ENCODE measurements at regions not wholly inside any gene's neighbourhood (a gene's known extent, or its start where the extent isn't known, plus 50 kb on each side); places are given as distances from the start of the nearest gene placed in this dataset.

DNA sequence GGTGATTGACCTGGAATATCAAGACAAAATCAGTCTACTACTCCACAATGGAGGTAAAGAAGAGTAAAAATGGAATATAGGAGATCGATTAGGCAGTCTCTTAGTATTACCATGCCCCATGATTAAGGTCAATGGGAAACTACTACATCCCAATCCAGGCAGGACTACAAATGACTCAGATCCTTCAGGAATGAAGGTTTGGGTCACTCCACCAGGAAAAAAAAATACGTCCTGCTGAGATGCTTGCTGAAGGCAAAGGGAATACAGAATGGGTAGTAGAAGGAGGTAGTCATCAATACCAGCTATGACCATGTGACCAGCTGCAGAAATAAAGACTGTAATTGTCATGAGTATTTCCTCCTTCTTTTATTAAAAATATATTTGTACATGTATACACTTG is 103.4 kb upstream of the NPAS2 start:
- no peaks in the 10 kb centered on the region for H3K9me3 Mint-ChIP-seq (ENCODE audit: low read depth)
- no peaks in the 10 kb centered on the region for H3K27me3 Mint-ChIP-seq (ENCODE audit: low read depth)
- no peak overlapping the region for H3K27ac Mint-ChIP-seq (ENCODE audit: unreplicated experiment)
- no peak overlapping the region for H3K4me3 Mint-ChIP-seq (ENCODE audit: unreplicated experiment)
- no peak for DNase-seq (ENCODE audit: low spot score)
- no peaks in the 10 kb centered on the region for H3K4me1 Mint-ChIP-seq (ENCODE audit: low read depth)
- TF ChIP-seq, protein P1, sequence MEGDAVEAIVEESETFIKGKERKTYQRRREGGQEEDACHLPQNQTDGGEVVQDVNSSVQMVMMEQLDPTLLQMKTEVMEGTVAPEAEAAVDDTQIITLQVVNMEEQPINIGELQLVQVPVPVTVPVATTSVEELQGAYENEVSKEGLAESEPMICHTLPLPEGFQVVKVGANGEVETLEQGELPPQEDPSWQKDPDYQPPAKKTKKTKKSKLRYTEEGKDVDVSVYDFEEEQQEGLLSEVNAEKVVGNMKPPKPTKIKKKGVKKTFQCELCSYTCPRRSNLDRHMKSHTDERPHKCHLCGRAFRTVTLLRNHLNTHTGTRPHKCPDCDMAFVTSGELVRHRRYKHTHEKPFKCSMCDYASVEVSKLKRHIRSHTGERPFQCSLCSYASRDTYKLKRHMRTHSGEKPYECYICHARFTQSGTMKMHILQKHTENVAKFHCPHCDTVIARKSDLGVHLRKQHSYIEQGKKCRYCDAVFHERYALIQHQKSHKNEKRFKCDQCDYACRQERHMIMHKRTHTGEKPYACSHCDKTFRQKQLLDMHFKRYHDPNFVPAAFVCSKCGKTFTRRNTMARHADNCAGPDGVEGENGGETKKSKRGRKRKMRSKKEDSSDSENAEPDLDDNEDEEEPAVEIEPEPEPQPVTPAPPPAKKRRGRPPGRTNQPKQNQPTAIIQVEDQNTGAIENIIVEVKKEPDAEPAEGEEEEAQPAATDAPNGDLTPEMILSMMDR (IDR thresholded peaks at IDR 0.05) = no peak
- H3K36me3 Mint-ChIP-seq (ENCODE audit: low read depth) = no peaks in the 10 kb centered on the region

DNA sequence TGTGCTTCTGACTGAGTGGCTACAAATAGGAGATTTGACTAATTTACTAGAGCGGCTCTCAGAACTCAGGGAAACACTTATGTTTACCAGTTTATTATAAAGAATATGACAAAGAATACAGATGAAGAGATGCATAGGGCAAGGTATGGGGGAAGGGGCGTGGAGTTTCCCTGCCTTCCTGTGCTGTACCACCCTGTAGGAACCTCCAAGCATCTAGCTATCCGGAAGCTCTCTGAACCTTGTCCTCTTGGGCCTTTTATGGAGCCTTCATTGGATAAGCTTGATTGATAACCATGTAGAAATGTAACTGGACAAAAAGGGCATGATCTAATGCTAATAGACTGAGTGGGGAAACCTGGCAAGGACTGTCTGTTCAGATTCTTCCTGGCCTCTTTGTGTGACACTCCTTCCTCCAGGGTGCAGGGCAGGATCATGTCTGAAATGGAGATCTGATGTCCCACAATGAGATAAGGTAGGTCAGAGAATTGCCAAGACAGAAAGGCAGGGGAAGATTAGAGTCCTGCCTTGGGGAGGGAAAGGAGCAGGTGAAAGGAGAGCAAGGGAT is 101.8 kb upstream of the NPAS2 start:
- H3K27ac Mint-ChIP-seq (ENCODE audit: unreplicated experiment) = no peak overlapping the region
- TF ChIP-seq, protein P1 (IDR thresholded peaks at IDR 0.05) = no peak
- no peak for DNase-seq (ENCODE audit: low spot score)
- no peaks in the 10 kb centered on the region for H3K27me3 Mint-ChIP-seq (ENCODE audit: low read depth)
- no peaks in the 10 kb centered on the region for H3K9me3 Mint-ChIP-seq (ENCODE audit: low read depth)
- H3K36me3 Mint-ChIP-seq (ENCODE audit: low read depth) = no peaks in the 10 kb centered on the region
- no peaks in the 10 kb centered on the region for H3K4me1 Mint-ChIP-seq (ENCODE audit: low read depth)
- no peak overlapping the region for H3K4me3 Mint-ChIP-seq (ENCODE audit: unreplicated experiment)

DNA sequence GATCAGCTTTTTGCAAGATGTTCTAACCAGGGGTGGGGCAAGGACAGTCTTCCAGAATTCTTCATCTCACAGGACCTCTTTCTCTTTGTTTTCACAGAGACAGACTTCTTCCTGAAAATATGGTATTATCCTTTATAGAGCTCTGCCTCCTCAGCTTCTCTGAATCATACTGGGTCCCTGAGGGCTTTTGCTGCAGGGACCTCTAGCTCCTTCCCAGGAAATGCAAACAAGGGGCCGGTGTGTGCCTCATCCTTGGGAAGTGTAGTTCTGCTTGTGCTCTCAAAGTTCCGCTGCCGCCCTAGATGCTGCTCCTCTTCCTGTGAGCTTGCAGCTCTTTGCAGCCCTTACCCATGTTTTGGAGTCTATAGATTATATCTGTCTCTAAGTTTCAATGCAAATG is 99.5 kb upstream of the NPAS2 start:
- H3K4me1 Mint-ChIP-seq (ENCODE audit: low read depth) = no peaks in the 10 kb centered on the region
- TF ChIP-seq, protein P1 (IDR thresholded peaks at IDR 0.05) = no peak

DNA sequence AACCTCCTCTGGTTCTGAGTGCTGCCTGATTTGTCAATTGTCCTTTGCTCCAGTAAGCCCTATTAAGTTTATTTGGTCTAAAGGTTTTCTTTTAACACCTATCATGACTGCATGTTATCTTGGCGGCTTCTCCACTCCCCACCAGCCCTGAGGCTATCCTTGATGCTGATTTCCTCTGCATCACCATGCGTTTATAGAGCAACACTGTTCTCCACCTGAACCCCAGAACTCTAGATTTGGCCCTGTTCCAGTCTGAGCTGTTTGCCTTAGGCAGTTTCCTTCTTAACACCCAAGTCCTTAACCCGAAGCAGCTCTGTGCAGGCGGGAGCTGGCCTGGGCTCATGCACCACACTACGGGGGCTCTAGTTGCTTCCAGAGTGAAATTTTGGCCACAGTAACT is 98.2 kb upstream of the NPAS2 start:
- peaks cover 2% of the 10 kb centered on the region for H3K27me3 Mint-ChIP-seq (ENCODE audit: low read depth)
- H3K4me1 Mint-ChIP-seq (ENCODE audit: low read depth) = no peaks in the 10 kb centered on the region
- no peaks in the 10 kb centered on the region for H3K9me3 Mint-ChIP-seq (ENCODE audit: low read depth)
- H3K27ac Mint-ChIP-seq (ENCODE audit: unreplicated experiment) = no peak overlapping the region
- DNase-seq (ENCODE audit: low spot score) = no peak
- no peaks in the 10 kb centered on the region for H3K36me3 Mint-ChIP-seq (ENCODE audit: low read depth)
- H3K4me3 Mint-ChIP-seq (ENCODE audit: unreplicated experiment) = no peak overlapping the region
- TF ChIP-seq, protein P1 (IDR thresholded peaks at IDR 0.05) = no peak

More for the DNA sequence above, 99.5 kb upstream of the NPAS2 start:
- Mint-ChIP-seq H3K9me3 (ENCODE audit: low read depth) (no peaks in the 10 kb centered on the region), H3K4me3 (ENCODE audit: unreplicated experiment) (no peak overlapping the region), H3K36me3 (ENCODE audit: low read depth) (no peaks in the 10 kb centered on the region), H3K27me3 (ENCODE audit: low read depth) (no peaks in the 10 kb centered on the region), H3K27ac (ENCODE audit: unreplicated experiment) (no peak overlapping the region)
- no peak for DNase-seq (ENCODE audit: low spot score)

DNA sequence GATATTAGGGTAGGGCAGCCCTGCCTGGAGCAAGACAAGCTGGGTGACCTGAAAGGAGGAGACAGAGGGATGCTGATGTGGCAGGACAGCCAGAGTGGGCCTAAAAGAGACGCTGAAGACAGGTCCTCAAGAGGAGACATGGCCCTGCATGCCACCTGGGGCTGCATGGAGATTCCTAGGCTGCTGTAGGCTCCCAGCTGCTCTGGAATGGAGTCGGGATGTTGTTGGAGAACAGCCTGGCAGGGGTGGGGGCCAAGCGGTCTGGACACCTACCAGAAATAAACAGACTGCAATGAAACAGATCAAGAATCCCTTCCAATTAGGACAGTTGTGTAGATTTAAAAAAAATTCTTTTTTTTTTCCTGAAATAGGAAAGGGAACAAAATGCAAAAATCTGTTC is 97.8 kb upstream of the NPAS2 start:
- Mint-ChIP-seq H3K4me3 (ENCODE audit: unreplicated experiment) (no peak overlapping the region), H3K36me3 (ENCODE audit: low read depth) (no peaks in the 10 kb centered on the region), H3K9me3 (ENCODE audit: low read depth) (no peaks in the 10 kb centered on the region), H3K27ac (ENCODE audit: unreplicated experiment) (no peak overlapping the region), H3K27me3 (ENCODE audit: low read depth) (peaks cover 2% of the 10 kb centered on the region), H3K4me1 (ENCODE audit: low read depth) (no peaks in the 10 kb centered on the region)
- TF ChIP-seq, protein P1 (IDR thresholded peaks at IDR 0.05) = no peak
- no peak for DNase-seq (ENCODE audit: low spot score)
